HL-60 (cell line): ENCODE measurements at regions not wholly inside any gene's neighbourhood (a gene's known extent, or its start where the extent isn't known, plus 50 kb on each side); places are given as distances from the start of the nearest gene placed in this dataset.
"Not testable (repeated sequence)": the region's sequence is repeated elsewhere in the genome, so short reads cannot be mapped to it uniquely, and the experiment has no call there.

Source experiments
- CTCF ChIP-seq: IDR thresholded peaks from one replicate; pipeline ENCODE4 v1.5.1; 2011; ENCODE audit warnings: low read length, control low read depth, inconsistent platforms; ENCODE audit not compliant: insufficient read depth
- GABPA ChIP-seq: IDR thresholded peaks from 2 replicates; pipeline ENCODE4 v1.6.1; 2012; ENCODE audit warnings: low read depth
- POLR2AphosphoS5 ChIP-seq: IDR thresholded peaks from 2 replicates; pipeline ENCODE4 v1.6.1; 2012; ENCODE audit warnings: low read depth
- REST ChIP-seq: IDR thresholded peaks from 2 replicates; pipeline ENCODE4 v1.6.1; 2012; ENCODE audit warnings: low read depth; ENCODE audit not compliant: insufficient replicate concordance

- TF ChIP-seq CTCF, REST, GABPA, POLR2AphosphoS5: not testable (repeated sequence)
Observed at GRCh38 chr5:100364757-100365478, 170.3 kb upstream of the FAM174A start.
